Stomach (tissue), 8 donors: ENCODE measurements at regions not wholly inside any gene's neighbourhood (a gene's known extent, or its start where the extent isn't known, plus 50 kb on each side); places are given as distances from the start of the nearest gene placed in this dataset.

Experiments used
- DNase-seq, 2 donors: peaks; one replicate each; pipeline versions ENCODE4 v3.0.0 to v3.0.0-alpha.2; 2013 to 2019
- H3K27ac ChIP-seq, 5 donors: fragments of 200-600 bp in 4 of 5; sonication (generic) in 4 of 5; one replicate each; pipeline ENCODE4 v1.5.1; 2013 to 2019; ENCODE audit warnings: mild to moderate bottlenecking in 1 of 5, moderate library complexity in 1 of 5
- H3K27me3 ChIP-seq, 3 donors: fragments of 200-600 bp; sonication (generic); one replicate each; pipeline ENCODE4 v1.5.1; 2017 to 2019; ENCODE audit warnings: mixed run types in 1 of 3
- H3K36me3 ChIP-seq, 4 donors: fragments of 200-600 bp; sonication (generic); 1 replicate in 3 of 4; 2 replicates in 1 of 4; pipeline ENCODE4 v1.5.1; 2016 to 2019
- H3K4me1 ChIP-seq, 4 donors: fragments of 200-600 bp; sonication (generic); one replicate each; pipeline ENCODE4 v1.5.1; 2016 to 2019
- H3K4me3 ChIP-seq, 4 donors: fragments of 200-600 bp; sonication (generic) in 3 of 4; one replicate each; pipeline ENCODE4 v1.5.1; 2016 to 2019; ENCODE audit warnings: mild to moderate bottlenecking in 1 of 4
- H3K9me3 ChIP-seq, 4 donors: fragments of 200-600 bp; sonication (generic); one replicate each; pipeline ENCODE4 v1.5.1; 2016 to 2019
- CTCF ChIP-seq, 7 experiments: fragments of 450-650 bp in 4 of 7; fragments of 200-600 bp in 3 of 7; sonication (generic) in 3 of 7; IDR thresholded peaks; one replicate each; pipeline ENCODE4 v1.5.1; 2016 to 2019; ENCODE audit warnings: antibody characterized with exemption in 7 of 7, control low read depth in 2 of 7, mild to moderate bottlenecking in 1 of 7
- EP300 ChIP-seq: sonication (generic); formaldehyde crosslinking; IDR thresholded peaks from one replicate; pipeline ENCODE4 v1.6.1; 2017; ENCODE audit warnings: antibody characterized with exemption
- POLR2A ChIP-seq, 4 donors: fragments of 450-650 bp; IDR thresholded peaks; one replicate each; pipeline ENCODE4 v1.6.1; 2016; ENCODE audit warnings: antibody characterized with exemption in 4 of 4, control low read depth in 2 of 4, mild to moderate bottlenecking in 1 of 4, moderate library complexity in 1 of 4
- POLR2AphosphoS5 ChIP-seq, 3 donors: sonication (generic); formaldehyde crosslinking; IDR thresholded peaks; one replicate each; pipeline ENCODE4 v1.6.1; 2016; ENCODE audit warnings: antibody characterized with exemption in 3 of 3
- WGBS, 5 donors: extraction: QIAGEN DNeasy Blood & Tissue Kit in 3 of 5; methylation state at CpG; one replicate each; pipeline versions ENCODE4 v1.1.5 to v1.1.7; 2013 to 2018; 5-methylcytosine and 5-hydroxymethylcytosine counted together
- intact Hi-C: fragments of 100-400 bp; cut with DNase I; formaldehyde crosslinking; loops from one replicate; pipeline ENCODE4 v1.15.1; 2023; ENCODE audit warnings: low total_unique reads
- donor health status: healthy with polysubstance abuse.
- donor health status: Bipolar disorder and iron deficiency.
- donor health status: healthy.

DNA sequence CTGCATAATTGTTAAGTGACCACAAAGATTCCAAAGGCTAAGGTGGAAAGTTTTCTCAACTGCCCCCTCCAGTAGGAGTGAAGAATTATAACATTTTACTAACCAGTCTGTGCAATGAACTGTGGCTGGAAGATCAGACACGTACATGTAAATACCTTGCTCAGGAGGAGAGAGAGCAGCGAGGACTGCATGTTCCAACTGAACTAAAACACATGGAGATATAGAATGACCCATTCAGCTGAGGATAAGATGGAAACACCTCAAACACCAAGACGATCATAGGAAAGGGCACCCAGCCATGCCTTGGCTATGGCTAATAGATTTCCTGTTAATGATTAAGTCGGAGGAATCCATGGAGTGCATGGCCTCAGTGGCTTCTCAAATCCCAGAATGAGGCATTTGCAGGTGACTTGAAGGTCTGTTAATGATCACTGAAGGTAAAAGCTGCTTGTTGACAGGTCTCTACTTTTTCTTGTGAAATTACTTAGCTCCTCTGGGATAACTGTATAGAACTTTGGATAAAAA lies 875.6 kb downstream of the TFAP2A start:
- no peak for TF ChIP-seq EP300
- no peak for TF ChIP-seq CTCF (IDR thresholded peaks at IDR 0.05)
- no peak overlapping the region for H3K27ac ChIP-seq
- WGBS, 5 donors = 30 to 60% (median 41%) methylated on average over 4 of the region's 4 CpGs

GRCh38 chr6:9537381-9537780 lies 877.5 kb downstream of the TFAP2A start:
- intact Hi-C loops = no loop called here
- H3K27me3 ChIP-seq = no peaks in the 10 kb centered on the region
- TF ChIP-seq CTCF (IDR thresholded peaks at IDR 0.05) = no peak
- TF ChIP-seq POLR2AphosphoS5 (IDR thresholded peaks at IDR 0.05) = no peak
- TF ChIP-seq EP300 = no peak
- no peak for TF ChIP-seq POLR2A (IDR thresholded peaks at IDR 0.05)
- H3K4me1 ChIP-seq = peaks cover 0 to 3% (median 0%) of the 10 kb centered on the region in 4 donors
- 76 to 91% (median 82%) methylated on average over 2 of the region's 2 CpGs for WGBS, 5 donors
- no peaks in the 10 kb centered on the region for H3K36me3 ChIP-seq
- H3K27ac ChIP-seq = no peak overlapping the region
- peaks cover 0 to 3% (median under 1%) of the 10 kb centered on the region in 4 donors for H3K9me3 ChIP-seq
- H3K4me3 ChIP-seq = no peak overlapping the region
- no peak for DNase-seq

More for the DNA sequence above, 875.6 kb downstream of the TFAP2A start:
- Histone ChIP-seq H3K9me3 (no peaks in the 10 kb centered on the region), H3K36me3 (no peaks in the 10 kb centered on the region), H3K4me1 (peaks cover 0 to 3% (median 0%) of the 10 kb centered on the region in 4 donors), H3K27me3 (no peaks in the 10 kb centered on the region), H3K4me3 (no peak overlapping the region)
- DNase-seq = peak in 1 of 2 donors; percentile 29
- intact Hi-C loops = no loop called here

DNA sequence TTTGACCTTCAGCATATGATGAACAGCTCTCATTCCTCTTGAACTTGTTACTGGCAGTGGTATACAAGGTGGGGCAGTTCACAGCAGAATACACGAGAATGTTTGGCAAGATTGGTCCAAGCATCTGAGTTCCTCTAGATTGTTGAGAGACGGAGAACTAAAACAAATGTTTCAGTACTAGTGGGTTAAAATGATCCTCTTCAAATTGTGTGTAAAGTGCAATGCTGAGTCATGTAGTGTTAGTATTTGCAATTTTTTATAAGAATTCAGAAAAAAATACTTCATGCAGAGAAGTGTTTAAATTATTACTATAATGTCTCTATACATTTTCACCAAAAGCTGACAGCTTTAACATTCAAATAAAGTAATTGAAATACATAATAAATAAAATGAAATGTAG lies 879.8 kb downstream of the TFAP2A start:
- 43 to 76% (median 72%) methylated on average over 2 of the region's 2 CpGs for WGBS, 5 donors
- no peaks in the 10 kb centered on the region for H3K27me3 ChIP-seq
- intact Hi-C loops = no loop called here
- peaks cover 0 to 6% (median 2%) of the 10 kb centered on the region in 4 donors for H3K9me3 ChIP-seq
- H3K4me3 ChIP-seq = no peak overlapping the region
- DNase-seq = no peak
- H3K27ac ChIP-seq = no peak overlapping the region
- TF ChIP-seq POLR2AphosphoS5 (IDR thresholded peaks at IDR 0.05) = no peak
- TF ChIP-seq POLR2A (IDR thresholded peaks at IDR 0.05) = no peak
- no peak for TF ChIP-seq EP300
- TF ChIP-seq CTCF (IDR thresholded peaks at IDR 0.05) = no peak
- H3K4me1 ChIP-seq = peaks cover 0 to under 1% (median 0%) of the 10 kb centered on the region in 4 donors
- H3K36me3 ChIP-seq = no peaks in the 10 kb centered on the region

DNA sequence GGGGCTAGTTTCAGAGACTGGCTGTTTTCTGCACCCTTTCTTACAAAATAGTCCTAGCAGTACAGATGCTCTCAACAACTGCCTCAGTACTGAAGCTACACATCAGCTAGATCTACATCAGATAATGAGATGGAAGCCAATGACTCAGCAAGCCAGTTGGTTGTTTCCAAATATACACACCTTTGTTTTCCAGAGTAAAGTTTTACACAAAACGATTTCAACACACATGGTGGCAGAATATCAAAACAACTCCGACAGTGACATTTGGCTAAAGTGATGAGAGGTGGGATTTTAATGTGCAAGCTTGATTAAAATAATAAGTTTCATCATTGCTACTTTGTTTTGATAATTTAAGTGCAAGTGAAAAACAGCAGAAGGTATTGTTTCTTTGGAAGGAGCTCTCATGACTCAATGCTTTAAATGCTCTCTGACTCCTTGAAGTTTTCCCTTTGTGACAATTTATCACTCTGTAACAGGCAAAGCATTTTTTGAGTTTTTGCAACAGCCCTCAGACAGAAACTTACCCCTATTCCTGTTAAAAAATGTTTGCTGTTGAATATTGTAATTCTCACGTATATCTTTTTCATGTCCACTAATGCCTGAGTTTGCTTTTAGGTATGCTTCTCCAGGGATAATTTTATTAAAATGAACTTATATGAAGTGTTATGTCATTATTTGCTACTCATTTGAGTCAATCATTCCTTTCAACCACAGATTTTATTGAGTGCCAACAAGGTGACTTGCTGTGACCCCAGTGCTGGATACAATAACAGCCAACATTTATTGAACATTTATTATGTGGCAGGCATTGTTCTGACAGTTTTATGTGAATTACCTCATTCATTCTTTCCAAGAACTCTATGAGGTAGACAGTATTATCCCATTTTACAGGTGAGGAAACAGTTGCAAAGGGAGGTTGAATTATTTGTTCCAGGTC lies 882.0 kb downstream of the TFAP2A start:
- Histone ChIP-seq H3K27ac (no peak overlapping the region), H3K36me3 (no peaks in the 10 kb centered on the region), H3K27me3 (no peaks in the 10 kb centered on the region), H3K4me1 (no peaks in the 10 kb centered on the region), H3K9me3 (peaks cover 0 to 6% (median 2%) of the 10 kb centered on the region in 4 donors), H3K4me3 (no peak overlapping the region)
- intact Hi-C loops = no loop called here
- WGBS, 5 donors = 84 to 89% (median 86%) methylated on average over 3 of the region's 3 CpGs
- TF ChIP-seq POLR2AphosphoS5 (IDR thresholded peaks at IDR 0.05) (no peak), EP300 (no peak)
- DNase-seq = no peak
